Naive B cell (primary cell): ENCODE measurements at regions not wholly inside any gene's neighbourhood (a gene's known extent, or its start where the extent isn't known, plus 50 kb on each side); places are given as distances from the start of the nearest gene placed in this dataset.

Experiments
- ATAC-seq, 2 donors: fragments of 150-1000 bp; cut with Tn5 transposase; 2 replicates each; pipeline ENCODE4 v1.10.0; 2021; ENCODE audit warnings: low read depth in 2 of 2, mild to moderate bottlenecking in 2 of 2, moderate library complexity in 2 of 2
- DNase-seq: peaks from one replicate; pipeline ENCODE4 v3.0.0; 2022
- H3K27ac Mint-ChIP-seq, 6 donors: one replicate each; pipeline ENCODE4 v1.8.0; 2020 to 2022; ENCODE audit warnings: mild to moderate bottlenecking in 6 of 6, mixed read lengths in 6 of 6, moderate library complexity in 5 of 6, inconsistent platforms in 2 of 6
- H3K27me3 Mint-ChIP-seq, 3 donors: one replicate each; pipeline ENCODE4 v1.8.0; 2021 to 2022; ENCODE audit warnings: mixed read lengths in 3 of 3, mild to moderate bottlenecking in 1 of 3
- H3K36me3 Mint-ChIP-seq, 2 donors: one replicate each; pipeline ENCODE4 v1.8.0; 2020 to 2022; ENCODE audit warnings: mixed read lengths in 2 of 2, inconsistent platforms in 1 of 2, mild to moderate bottlenecking in 1 of 2
- H3K4me1 Mint-ChIP-seq, 3 donors: one replicate each; pipeline ENCODE4 v1.8.0; 2020 to 2022; ENCODE audit warnings: mixed read lengths in 3 of 3, inconsistent platforms in 1 of 3, mild to moderate bottlenecking in 1 of 3, moderate library complexity in 1 of 3
- H3K4me3 Mint-ChIP-seq, 8 donors: one replicate each; pipeline ENCODE4 v1.8.0; 2020 to 2022; ENCODE audit warnings: mild to moderate bottlenecking in 8 of 8, mixed read lengths in 8 of 8, moderate library complexity in 8 of 8, inconsistent platforms in 2 of 8
- H3K9me3 Mint-ChIP-seq, 7 donors: one replicate each; pipeline ENCODE4 v1.8.0; 2020 to 2022; ENCODE audit warnings: mixed read lengths in 7 of 7, mild to moderate bottlenecking in 5 of 7, inconsistent platforms in 2 of 7, moderate library complexity in 1 of 7

DNA sequence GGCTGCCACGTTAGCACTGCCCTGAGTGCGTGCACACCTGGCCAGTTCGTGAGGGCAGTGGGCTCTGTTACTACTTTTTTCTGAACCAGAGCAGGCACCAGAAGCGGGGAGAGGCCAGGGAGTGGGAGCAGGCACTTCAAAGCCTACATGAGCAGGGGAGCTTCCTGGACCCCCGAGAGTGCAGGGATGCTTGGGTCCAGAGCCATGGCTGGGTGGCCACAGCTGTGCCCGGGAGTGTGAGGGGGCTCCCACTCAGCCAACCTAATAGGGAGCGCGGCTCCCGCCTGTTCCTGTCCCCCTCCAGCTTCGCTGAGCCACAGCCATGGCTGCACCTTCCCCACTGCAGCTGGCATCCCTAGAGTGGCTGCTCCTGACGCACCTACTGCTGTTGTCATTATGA lies 1423.3 kb downstream of the SI start:
- ATAC-seq, result no peak
- no peak for DNase-seq
- Mint-ChIP-seq H3K27ac (no peak overlapping the region), H3K4me3 (no peak overlapping the region), H3K36me3 (no peaks in the 10 kb centered on the region), H3K9me3 (peaks cover 0 to 14% (median 5%) of the 10 kb centered on the region in 7 donors), H3K4me1 (no peaks in the 10 kb centered on the region), H3K27me3 (no peaks in the 10 kb centered on the region)

DNA sequence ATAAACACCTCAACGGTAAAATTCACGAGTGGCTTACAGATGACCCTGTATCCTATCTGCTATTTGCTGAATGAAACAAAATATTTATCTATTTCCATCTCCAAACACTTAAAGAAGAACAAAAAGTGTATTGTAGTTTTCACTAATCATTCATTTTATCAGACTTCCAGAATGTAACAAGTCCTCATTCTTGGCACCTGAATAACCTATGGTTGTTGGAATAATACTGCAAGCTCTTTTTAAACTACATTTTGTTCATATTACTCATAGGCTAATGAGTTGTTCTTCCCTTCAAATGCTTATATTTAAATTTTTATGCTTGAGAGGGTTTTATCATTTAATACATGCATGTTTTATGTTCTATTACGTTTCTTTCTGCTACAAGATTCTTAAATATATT lies 1434.1 kb downstream of the SI start:
- DNase-seq, result no peak
- H3K4me3 Mint-ChIP-seq, result no peak overlapping the region
- H3K4me1 Mint-ChIP-seq, result no peaks in the 10 kb centered on the region
- no peaks in the 10 kb centered on the region for H3K27me3 Mint-ChIP-seq
- no peaks in the 10 kb centered on the region for H3K36me3 Mint-ChIP-seq
- no peak for ATAC-seq
- H3K27ac Mint-ChIP-seq, result no peak overlapping the region
- peaks cover 0 to 19% (median 4%) of the 10 kb centered on the region in 7 donors for H3K9me3 Mint-ChIP-seq

DNA sequence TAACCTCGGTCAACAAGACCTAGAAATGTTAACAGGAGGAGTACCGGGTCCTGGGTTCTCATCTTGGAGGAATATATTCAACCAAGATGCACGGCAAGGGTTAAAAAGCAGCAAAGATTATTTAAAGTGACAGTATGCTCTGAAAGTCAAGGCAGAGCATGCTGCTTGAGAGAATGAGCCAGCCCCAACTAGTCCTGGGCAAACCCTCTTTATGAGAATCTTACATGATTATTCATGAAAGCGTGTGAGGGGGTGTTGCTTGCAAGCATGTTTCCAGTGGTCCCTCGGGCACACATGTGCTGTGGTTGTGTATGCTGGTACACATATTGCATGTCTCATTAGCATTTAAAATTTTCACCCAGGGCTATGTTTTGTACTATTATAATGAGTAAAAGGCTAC lies 1445.6 kb downstream of the SI start:
- no peak overlapping the region for H3K27ac Mint-ChIP-seq
- no peaks in the 10 kb centered on the region for H3K4me1 Mint-ChIP-seq
- H3K36me3 Mint-ChIP-seq, result no peaks in the 10 kb centered on the region
- DNase-seq (no peak), ATAC-seq (no peak)
- H3K9me3 Mint-ChIP-seq, result peaks cover 0 to 6% (median 0%) of the 10 kb centered on the region in 7 donors
- no peak overlapping the region for H3K4me3 Mint-ChIP-seq
- H3K27me3 Mint-ChIP-seq, result no peaks in the 10 kb centered on the region

DNA sequence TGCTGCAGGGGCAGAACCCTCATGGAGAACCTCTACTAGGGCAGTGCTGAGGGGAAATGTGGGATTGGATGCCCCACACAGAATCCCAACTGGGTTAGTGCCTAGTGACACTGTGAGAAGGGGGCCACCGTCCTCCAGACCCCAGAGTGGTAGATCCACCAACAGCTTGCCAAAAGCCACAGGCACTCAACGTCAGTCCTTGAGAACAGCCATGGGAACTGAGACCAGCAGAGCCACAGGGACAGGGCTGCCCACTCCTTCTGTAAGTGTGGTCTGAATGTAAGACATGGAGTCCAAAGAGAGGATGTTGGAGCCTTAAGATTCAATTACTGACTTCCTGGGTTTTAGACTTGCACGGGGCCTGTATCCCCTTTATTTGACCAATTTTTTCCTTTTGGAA lies 1451.5 kb downstream of the SI start:
- Mint-ChIP-seq H3K4me3 (no peak overlapping the region), H3K9me3 (peaks cover 0 to 3% (median 0%) of the 10 kb centered on the region in 7 donors), H3K27ac (no peak overlapping the region), H3K4me1 (no peaks in the 10 kb centered on the region), H3K36me3 (no peaks in the 10 kb centered on the region), H3K27me3 (no peaks in the 10 kb centered on the region)
- DNase-seq (no peak), ATAC-seq (no peak)

DNA sequence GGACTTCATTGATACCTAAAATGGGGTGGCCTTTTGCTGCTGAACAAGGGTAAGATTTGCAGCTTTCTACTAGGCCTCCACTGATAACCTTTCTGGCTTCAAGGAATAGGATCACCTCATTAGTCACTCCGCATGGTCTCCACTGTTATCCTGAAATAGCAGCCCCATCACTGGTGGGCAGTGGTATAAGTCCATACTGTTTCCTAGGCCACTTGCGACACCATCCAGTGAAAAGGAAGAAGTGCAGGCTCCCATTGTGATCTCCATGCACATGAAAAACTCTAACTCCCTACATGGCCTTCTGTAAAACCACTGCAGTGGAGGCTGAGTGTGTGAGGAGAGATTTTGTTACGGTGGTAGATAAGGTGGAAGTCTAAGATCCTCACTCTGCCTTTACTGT lies 1455.9 kb downstream of the SI start:
- no peaks in the 10 kb centered on the region for H3K4me1 Mint-ChIP-seq
- H3K27me3 Mint-ChIP-seq, result no peaks in the 10 kb centered on the region
- no peak for DNase-seq
- peaks cover 0 to 3% (median 0%) of the 10 kb centered on the region in 7 donors for H3K9me3 Mint-ChIP-seq
- no peak overlapping the region for H3K27ac Mint-ChIP-seq
- no peak overlapping the region for H3K4me3 Mint-ChIP-seq
- no peak for ATAC-seq
- no peaks in the 10 kb centered on the region for H3K36me3 Mint-ChIP-seq

DNA sequence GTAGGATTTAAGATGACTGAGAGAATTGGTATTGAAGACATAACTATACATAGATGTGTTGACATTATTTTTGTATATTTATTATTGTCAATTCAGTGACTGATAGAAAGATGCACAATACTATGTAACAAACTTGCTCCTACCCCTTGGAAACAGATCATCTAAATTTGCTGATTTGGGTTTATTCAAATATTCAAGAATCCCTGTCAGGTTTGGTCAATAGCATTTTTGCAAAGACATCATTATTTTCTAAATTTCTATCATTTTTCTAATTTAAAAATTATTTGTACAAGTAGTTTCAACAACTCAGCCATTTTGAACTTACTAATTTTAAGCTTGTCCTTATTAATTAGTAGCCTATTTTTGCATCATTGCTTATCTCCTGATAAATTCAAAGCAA lies 1463.4 kb downstream of the SI start:
- no peak for DNase-seq
- no peaks in the 10 kb centered on the region for H3K27me3 Mint-ChIP-seq
- H3K4me3 Mint-ChIP-seq, result no peak overlapping the region

DNA sequence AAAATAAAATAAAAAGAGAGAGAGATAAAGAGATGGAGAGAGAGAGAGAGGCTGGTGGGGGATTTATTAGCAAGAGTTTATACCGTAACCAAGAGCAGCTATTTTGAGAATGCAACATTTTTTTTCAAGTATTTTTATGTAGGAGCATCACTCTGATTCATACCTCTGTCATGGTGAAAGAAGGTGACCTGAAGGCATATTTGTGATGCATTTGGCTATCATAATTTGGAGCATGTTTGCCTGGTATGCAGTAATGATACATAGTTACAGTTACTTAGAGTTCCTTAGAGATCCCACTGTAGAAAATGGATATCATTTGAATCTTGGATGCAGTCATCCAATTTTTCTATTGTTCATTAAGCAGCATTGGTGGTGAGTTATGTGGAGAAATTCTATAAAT lies 1472.4 kb downstream of the SI start:
- Mint-ChIP-seq H3K27ac (no peak overlapping the region), H3K36me3 (no peaks in the 10 kb centered on the region), H3K4me3 (no peak overlapping the region), H3K4me1 (no peaks in the 10 kb centered on the region), H3K27me3 (no peaks in the 10 kb centered on the region), H3K9me3 (peaks cover 0 to 5% (median 3%) of the 10 kb centered on the region in 7 donors)
- DNase-seq (no peak), ATAC-seq (no peak)

More for the DNA sequence above, 1463.4 kb downstream of the SI start:
- ATAC-seq, result no peak
- Mint-ChIP-seq H3K36me3 (no peaks in the 10 kb centered on the region), H3K9me3 (peaks cover 0 to 4% (median 0%) of the 10 kb centered on the region in 7 donors), H3K27ac (no peak overlapping the region), H3K4me1 (no peaks in the 10 kb centered on the region)

DNA sequence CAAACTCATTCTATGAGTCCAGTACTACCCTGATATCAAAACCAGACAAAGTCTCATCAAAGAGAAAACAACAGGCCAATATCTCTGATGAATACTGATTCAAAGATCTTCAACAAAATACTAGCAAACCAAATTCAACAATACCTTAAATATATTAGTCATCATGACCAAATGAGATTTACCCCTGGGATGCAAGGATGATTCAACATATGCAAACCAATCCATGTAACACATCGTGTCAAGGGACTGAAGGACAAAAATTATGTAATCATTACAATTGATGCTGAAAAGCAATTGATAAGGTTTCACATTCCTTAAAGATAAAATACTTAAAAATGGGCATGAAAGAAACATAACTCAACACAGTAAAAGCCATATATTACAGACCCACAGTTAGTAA lies 1476.9 kb downstream of the SI start:
- Mint-ChIP-seq H3K4me3 (no peak overlapping the region), H3K36me3 (no peaks in the 10 kb centered on the region), H3K9me3 (peaks cover 0 to 9% (median 3%) of the 10 kb centered on the region in 7 donors), H3K27me3 (no peaks in the 10 kb centered on the region), H3K4me1 (no peaks in the 10 kb centered on the region), H3K27ac (no peak overlapping the region)
- DNase-seq (no peak), ATAC-seq (no peak)

DNA sequence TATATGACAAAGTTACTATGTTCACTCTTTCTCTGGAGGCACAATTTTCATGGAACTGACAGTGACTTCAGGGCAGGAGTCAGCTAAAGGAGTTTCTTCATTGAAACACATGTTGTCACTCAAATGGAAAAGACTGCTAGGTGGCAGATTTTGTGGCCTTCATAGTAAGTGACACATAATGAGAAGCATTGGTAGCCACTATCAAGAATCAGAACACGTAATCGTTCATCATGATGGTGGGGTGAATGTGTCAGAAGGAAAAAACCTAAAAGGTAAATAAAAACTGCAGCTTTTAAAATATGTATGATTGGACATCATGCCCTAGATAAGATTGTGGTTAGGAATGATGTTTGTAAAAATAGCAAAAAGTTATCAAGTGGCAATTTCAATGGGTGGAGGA lies 1491.0 kb downstream of the SI start:
- Mint-ChIP-seq H3K9me3 (peaks cover 0 to 29% (median 3%) of the 10 kb centered on the region in 7 donors), H3K27ac (no peak overlapping the region), H3K36me3 (no peaks in the 10 kb centered on the region), H3K27me3 (no peaks in the 10 kb centered on the region), H3K4me3 (no peak overlapping the region), H3K4me1 (no peaks in the 10 kb centered on the region)
- ATAC-seq (no peak), DNase-seq (no peak)

DNA sequence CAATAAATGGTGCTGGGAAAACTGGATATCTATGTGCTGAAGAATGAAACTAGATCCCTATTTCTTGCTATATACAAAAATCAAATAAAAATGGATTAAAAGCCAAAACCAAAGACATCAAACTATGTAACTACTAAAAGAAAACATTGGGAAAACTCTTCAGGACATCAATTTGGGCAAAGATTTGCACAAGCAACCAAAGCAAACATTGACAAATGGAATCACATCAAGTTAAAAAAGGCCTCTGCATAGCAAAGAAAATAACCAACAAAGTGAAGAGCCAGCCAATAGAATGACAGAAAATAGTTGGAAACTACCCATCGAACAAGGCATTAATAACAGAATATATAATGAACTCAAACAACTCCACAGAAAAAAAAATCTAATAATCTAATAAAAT lies 1495.3 kb downstream of the SI start:
- Mint-ChIP-seq H3K4me1 (no peaks in the 10 kb centered on the region), H3K27me3 (no peaks in the 10 kb centered on the region), H3K9me3 (peaks cover 0 to 23% (median 4%) of the 10 kb centered on the region in 7 donors), H3K27ac (no peak overlapping the region), H3K36me3 (no peaks in the 10 kb centered on the region), H3K4me3 (no peak overlapping the region)
- DNase-seq (no peak), ATAC-seq (no peak)

DNA sequence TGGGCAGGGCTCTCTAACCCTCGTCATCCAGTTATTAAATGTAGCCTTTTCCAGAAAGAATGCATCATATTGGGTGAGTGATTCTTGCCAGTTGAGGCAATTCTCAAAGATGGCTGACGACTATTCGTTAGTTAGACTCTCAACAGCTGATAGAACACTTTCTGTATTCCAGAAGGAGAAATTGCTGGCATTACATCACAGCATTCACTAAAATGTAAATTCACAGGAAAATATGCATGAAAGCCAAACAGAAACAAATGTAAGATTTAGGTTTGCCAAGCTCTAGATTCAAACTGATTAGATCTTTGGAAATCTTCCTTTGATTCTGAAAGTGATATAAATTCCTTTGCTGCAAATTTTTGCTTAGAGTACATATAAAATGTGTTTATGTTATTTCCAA lies 1501.0 kb downstream of the SI start:
- DNase-seq (no peak), ATAC-seq (no peak)
- Mint-ChIP-seq H3K4me3 (no peak overlapping the region), H3K4me1 (no peaks in the 10 kb centered on the region), H3K27me3 (no peaks in the 10 kb centered on the region), H3K9me3 (peaks cover 0 to 13% (median 0%) of the 10 kb centered on the region in 7 donors), H3K36me3 (no peaks in the 10 kb centered on the region), H3K27ac (no peak overlapping the region)

DNA sequence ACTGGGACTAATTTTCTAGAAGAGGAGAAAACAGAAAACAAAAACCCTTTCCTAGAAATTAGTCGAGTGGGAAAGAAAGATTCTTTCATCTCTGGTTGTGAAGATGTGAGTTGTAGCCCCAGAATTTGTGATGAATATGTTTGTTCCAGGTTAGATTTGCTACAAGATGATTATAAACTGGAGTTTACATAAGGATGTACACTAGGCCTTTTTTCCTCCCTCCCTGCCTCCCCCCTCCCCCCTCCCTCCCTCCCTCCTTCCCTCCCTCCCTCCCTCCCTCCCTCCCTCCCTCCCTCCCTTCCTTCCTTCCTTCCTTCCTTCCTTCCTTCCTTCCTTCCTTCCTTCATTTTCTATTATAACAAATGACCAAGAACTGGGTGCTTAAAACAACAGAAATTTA lies 1502.0 kb downstream of the SI start:
- H3K27me3 Mint-ChIP-seq, result no peaks in the 10 kb centered on the region
- ATAC-seq (no peak), DNase-seq (no peak)
- no peak overlapping the region for H3K27ac Mint-ChIP-seq
- peaks cover 4 to 17% (median 5%) of the 10 kb centered on the region in 7 donors for H3K9me3 Mint-ChIP-seq
- no peaks in the 10 kb centered on the region for H3K4me1 Mint-ChIP-seq
- no peak overlapping the region for H3K4me3 Mint-ChIP-seq
- H3K36me3 Mint-ChIP-seq, result no peaks in the 10 kb centered on the region

DNA sequence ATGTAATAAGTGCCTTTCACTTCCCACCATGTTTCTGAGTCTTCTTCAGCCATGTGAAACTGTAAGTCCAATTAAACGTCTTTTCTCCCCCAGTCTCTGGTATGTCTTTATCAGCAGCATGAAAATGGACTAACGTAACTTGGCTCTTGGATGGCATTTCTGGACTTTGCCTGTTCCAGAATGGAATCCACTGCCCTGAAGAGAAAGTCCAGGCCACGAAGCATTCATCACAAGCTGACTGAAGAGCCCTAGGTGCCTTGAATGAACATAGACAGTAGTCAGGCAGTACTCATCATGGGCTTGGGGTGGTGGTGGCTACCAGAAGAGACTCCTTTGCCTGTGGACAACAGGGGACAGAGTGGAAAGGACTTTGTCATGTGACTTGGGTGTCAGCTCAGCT lies 1505.0 kb downstream of the SI start:
- ATAC-seq (no peak), DNase-seq (no peak)
- no peak overlapping the region for H3K27ac Mint-ChIP-seq
- peaks cover 4 to 18% (median 10%) of the 10 kb centered on the region in 7 donors for H3K9me3 Mint-ChIP-seq
- H3K4me1 Mint-ChIP-seq, result no peaks in the 10 kb centered on the region
- H3K27me3 Mint-ChIP-seq, result no peaks in the 10 kb centered on the region
- H3K36me3 Mint-ChIP-seq, result no peaks in the 10 kb centered on the region
- H3K4me3 Mint-ChIP-seq, result no peak overlapping the region

DNA sequence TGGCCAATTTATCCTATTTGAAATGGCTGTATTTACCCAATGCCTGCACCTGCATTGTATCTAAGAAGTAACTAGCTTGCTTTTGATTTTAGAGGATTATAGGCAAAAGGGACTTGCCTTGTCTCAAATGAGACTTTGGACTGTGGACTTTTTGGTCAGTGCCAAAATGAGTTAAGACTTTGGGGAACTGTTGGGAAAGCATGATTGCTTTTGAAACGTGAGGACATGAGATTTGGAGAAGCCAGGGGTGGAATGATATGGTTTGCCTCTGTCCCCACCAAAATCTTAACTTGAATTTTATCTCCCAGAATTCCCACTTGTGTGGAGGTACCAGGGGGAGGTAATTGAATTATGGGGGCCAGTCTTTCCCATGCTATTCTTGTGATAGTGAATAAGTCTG lies 1505.4 kb downstream of the SI start:
- Mint-ChIP-seq H3K4me3 (no peak overlapping the region), H3K4me1 (no peaks in the 10 kb centered on the region), H3K27me3 (no peaks in the 10 kb centered on the region), H3K36me3 (no peaks in the 10 kb centered on the region), H3K27ac (no peak overlapping the region), H3K9me3 (peaks cover 4 to 18% (median 10%) of the 10 kb centered on the region in 7 donors)
- no peak for ATAC-seq
- no peak for DNase-seq

DNA sequence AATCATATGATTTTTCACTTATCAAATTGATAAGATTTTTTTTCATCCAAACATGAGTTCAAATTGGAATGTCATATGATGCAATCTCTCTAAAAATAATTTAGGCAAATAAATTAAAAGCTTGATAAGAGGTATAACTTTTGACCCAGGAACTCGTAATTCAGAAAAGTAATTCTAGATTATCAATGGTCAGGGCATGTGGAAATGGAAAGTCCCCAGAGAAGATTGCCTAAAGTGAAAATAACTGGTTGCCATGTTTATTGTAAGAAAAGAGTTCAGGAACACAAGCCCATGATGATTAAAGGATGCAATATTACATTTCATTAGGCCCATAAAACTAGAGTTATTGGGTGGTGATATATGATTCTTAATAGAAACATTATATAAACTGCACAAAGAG lies 1514.8 kb downstream of the SI start:
- no peak overlapping the region for H3K27ac Mint-ChIP-seq
- H3K27me3 Mint-ChIP-seq, result no peaks in the 10 kb centered on the region
- peaks cover 0 to 9% (median 0%) of the 10 kb centered on the region in 7 donors for H3K9me3 Mint-ChIP-seq
- DNase-seq, result no peak
- H3K4me3 Mint-ChIP-seq, result no peak overlapping the region
- H3K4me1 Mint-ChIP-seq, result no peaks in the 10 kb centered on the region
- no peaks in the 10 kb centered on the region for H3K36me3 Mint-ChIP-seq
- ATAC-seq, result no peak
